ENCODE measurements at regions not wholly inside any gene's neighbourhood (a gene's known extent, or its start where the extent isn't known, plus 50 kb on each side); places are given as distances from the start of the nearest gene placed in this dataset.

- Histone ChIP-seq H3K36me3 (ENCODE audit: control insufficient read depth in 2 of 2, insufficient read depth in 1 of 2, low read length in 2 of 2) (no peaks in the 10 kb centered on the region), H3K4me1 (ENCODE audit: control insufficient read depth, insufficient read depth, low read length) (no peaks in the 10 kb centered on the region), H3K9me3 (ENCODE audit: control insufficient read depth, insufficient read depth, low read depth, low read length) (no peaks in the 10 kb centered on the region), H3K27ac (ENCODE audit: extremely low read depth, low read depth, low read length) (no peak overlapping the region), H3K4me3 (ENCODE audit: low read depth, low read length) (no peak overlapping the region)
- no peak for TF ChIP-seq KLF7 (tag by site-specific recombination; IDR thresholded peaks at IDR 0.05; ENCODE audit: borderline replicate concordance)
- no peak for TF ChIP-seq ZNF654 (tag by site-specific recombination; IDR thresholded peaks at IDR 0.05; ENCODE audit: low read depth)
- TF ChIP-seq ZNF114 (tag by site-specific recombination; IDR thresholded peaks at IDR 0.05), result no peak
- TF ChIP-seq KLF17 (tag by site-specific recombination; IDR thresholded peaks at IDR 0.05), result no peak
- no peak for TF ChIP-seq ZBTB17 (tag by site-specific recombination; IDR thresholded peaks at IDR 0.05)
- TF ChIP-seq ZNF10 (tag by site-specific recombination; IDR thresholded peaks at IDR 0.05), result no peak
- TF ChIP-seq ZBTB44 (tag by site-specific recombination; IDR thresholded peaks at IDR 0.05), result no peak
- no peak for TF ChIP-seq ZNF140 (tag by site-specific recombination; IDR thresholded peaks at IDR 0.05)
- no peak for TF ChIP-seq MEIS1 (CRISPR knock-in tag; IDR thresholded peaks at IDR 0.05; ENCODE audit: borderline replicate concordance)
- TF ChIP-seq YY1 (tag by site-specific recombination; IDR thresholded peaks at IDR 0.05), result no peak
- no peak for TF ChIP-seq ZNF37A (tag by site-specific recombination; IDR thresholded peaks at IDR 0.05)
- POLR2A ChIA-PET, result no interaction called here
- CTCF ChIA-PET, result no interaction called here
Observed at GRCh38 chr16:72291121-72291520, 119.2 kb upstream of the PMFBP1 start.

GRCh38 chr16:72287649-72288048, 115.7 kb upstream of the PMFBP1 start:
- Histone ChIP-seq H3K36me3 (ENCODE audit: control insufficient read depth in 2 of 2, insufficient read depth in 1 of 2, low read length in 2 of 2) (peaks cover 0 to 2% of the 10 kb centered on the region in 2 experiments; a peak in 1 of 3 replicates), H3K9me3 (ENCODE audit: control insufficient read depth, insufficient read depth, low read depth, low read length) (no peaks in the 10 kb centered on the region), H3K4me1 (ENCODE audit: control insufficient read depth, insufficient read depth, low read length) (no peaks in the 10 kb centered on the region), H3K4me3 (ENCODE audit: low read depth, low read length) (no peak overlapping the region), H3K27ac (ENCODE audit: extremely low read depth, low read depth, low read length) (no peak overlapping the region)
- CTCF ChIA-PET, result no interaction called here
- TF ChIP-seq ZNF202 (tag by site-specific recombination; IDR thresholded peaks at IDR 0.05; ENCODE audit: borderline replicate concordance) (no peak), SCRT1 (tag by site-specific recombination; IDR thresholded peaks at IDR 0.05; ENCODE audit: borderline replicate concordance) (no peak), BCL11B (tag by site-specific recombination; IDR thresholded peaks at IDR 0.05; ENCODE audit: low read depth) (no peak), ZXDB (tag by site-specific recombination; IDR thresholded peaks at IDR 0.05) (no peak), ZNF404 (tag by site-specific recombination; IDR thresholded peaks at IDR 0.05) (no peak), ZNF211 (tag by site-specific recombination; IDR thresholded peaks at IDR 0.05; ENCODE audit: low read depth) (no peak), PRDM1 (tag by site-specific recombination; IDR thresholded peaks at IDR 0.05) (no peak), ZNF138 (tag by site-specific recombination; IDR thresholded peaks at IDR 0.05; ENCODE audit: borderline replicate concordance) (no peak), ZEB2 (tag by site-specific recombination; IDR thresholded peaks at IDR 0.05) (no peak)
- POLR2A ChIA-PET, result no interaction called here

- Histone ChIP-seq H3K9me3 (ENCODE audit: control insufficient read depth, insufficient read depth, low read depth, low read length) (no peaks in the 10 kb centered on the region), H3K36me3 (ENCODE audit: control insufficient read depth in 2 of 2, insufficient read depth in 1 of 2, low read length in 2 of 2) (peaks cover 0 to 2% of the 10 kb centered on the region in 2 experiments; a peak in 1 of 3 replicates), H3K27ac (ENCODE audit: extremely low read depth, low read depth, low read length) (no peak overlapping the region), H3K4me3 (ENCODE audit: low read depth, low read length) (no peak overlapping the region), H3K4me1 (ENCODE audit: control insufficient read depth, insufficient read depth, low read length) (no peaks in the 10 kb centered on the region)
- ChIA-PET CTCF (no interaction called here), POLR2A (no interaction called here)
- TF ChIP-seq YY2 (tag by site-specific recombination; IDR thresholded peaks at IDR 0.05) (no peak), ZNF610 (tag by site-specific recombination; IDR thresholded peaks at IDR 0.05; ENCODE audit: borderline replicate concordance) (no peak), GLIS1 (tag by site-specific recombination; IDR thresholded peaks at IDR 0.05) (no peak), ZNF146 (tag by site-specific recombination; IDR thresholded peaks at IDR 0.05) (no peak), IKZF3 (tag by site-specific recombination; IDR thresholded peaks at IDR 0.05) (no peak), MEIS1 (CRISPR knock-in tag; IDR thresholded peaks at IDR 0.05; ENCODE audit: borderline replicate concordance) (no peak), ZNF112 (tag by site-specific recombination; IDR thresholded peaks at IDR 0.05) (no peak)
Observed at GRCh38 chr16:72286936-72287620, 115.1 kb upstream of the PMFBP1 start.
